UCSD-AML1 (cell line): ENCODE measurements at regions not wholly inside any gene's neighbourhood (a gene's known extent, or its start where the extent isn't known, plus 50 kb on each side); places are given as distances from the start of the nearest gene placed in this dataset.
"Not testable (repeated sequence)": the region's sequence is repeated elsewhere in the genome, so short reads cannot be mapped to it uniquely, and the experiment has no call there.

Source experiments
- DNase-seq: peaks from one replicate; lab custom pipeline; 2025; ENCODE audit not compliant: unreplicated experiment; lab: John Stamatoyannopoulos, UW

- no peak for DNase-seq
These were observed 216.8 kb downstream of the TUSC1 start for GRCh38 chr9:25461416-25461815.

- DNase-seq: no peak
These were observed 224.4 kb downstream of the TUSC1 start for GRCh38 chr9:25453875-25454274.

DNA sequence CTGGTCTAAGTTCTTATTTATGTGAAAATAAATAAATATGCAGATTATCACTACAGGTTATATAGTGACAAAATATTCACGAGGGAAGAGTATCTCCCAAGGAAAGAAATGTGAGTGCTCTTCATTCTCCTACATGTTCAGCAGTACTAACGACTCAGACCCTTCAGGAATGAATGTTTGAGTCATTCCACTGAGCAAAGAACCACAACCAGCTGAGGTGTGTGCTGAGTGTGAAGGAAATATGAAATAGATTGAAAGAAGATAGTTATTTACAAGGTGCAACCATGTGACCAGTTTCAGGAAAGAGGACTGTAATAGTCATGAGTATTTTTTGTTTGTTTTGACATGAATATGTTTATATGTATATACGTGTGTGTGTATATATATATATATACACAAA, 228.7 kb downstream of the TUSC1 start:
- no peak for DNase-seq

DNA sequence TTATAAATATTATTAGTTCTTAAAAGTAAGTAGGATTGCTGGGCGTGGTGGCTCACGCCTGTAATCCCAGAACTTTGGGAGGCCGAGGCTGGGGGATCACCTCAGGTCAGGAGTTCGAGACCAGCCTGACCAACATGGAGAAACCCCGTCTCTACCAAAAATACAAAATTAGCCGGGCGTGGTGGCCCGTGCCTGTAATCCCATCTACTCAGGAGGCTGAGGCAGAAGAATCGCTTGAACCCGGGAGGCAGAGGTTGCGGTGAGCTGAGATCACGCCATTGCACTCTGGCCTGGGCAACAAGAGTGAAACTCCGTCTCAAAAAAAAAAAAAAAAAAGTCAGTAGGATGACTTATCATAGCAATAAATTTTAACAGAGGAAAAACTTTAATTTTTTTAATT, 232.5 kb downstream of the TUSC1 start:
- not testable (repeated sequence) for DNase-seq

- no peak for DNase-seq
These were observed 235.7 kb downstream of the TUSC1 start for GRCh38 chr9:25442526-25442925.

- DNase-seq: no peak
These were observed 250.3 kb downstream of the TUSC1 start for GRCh38 chr9:25427898-25428297.

- DNase-seq: no peak
These were observed 251.0 kb downstream of the TUSC1 start for GRCh38 chr9:25427290-25427689.

- no peak for DNase-seq
These were observed 256.7 kb downstream of the TUSC1 start for GRCh38 chr9:25421560-25421959.

DNA sequence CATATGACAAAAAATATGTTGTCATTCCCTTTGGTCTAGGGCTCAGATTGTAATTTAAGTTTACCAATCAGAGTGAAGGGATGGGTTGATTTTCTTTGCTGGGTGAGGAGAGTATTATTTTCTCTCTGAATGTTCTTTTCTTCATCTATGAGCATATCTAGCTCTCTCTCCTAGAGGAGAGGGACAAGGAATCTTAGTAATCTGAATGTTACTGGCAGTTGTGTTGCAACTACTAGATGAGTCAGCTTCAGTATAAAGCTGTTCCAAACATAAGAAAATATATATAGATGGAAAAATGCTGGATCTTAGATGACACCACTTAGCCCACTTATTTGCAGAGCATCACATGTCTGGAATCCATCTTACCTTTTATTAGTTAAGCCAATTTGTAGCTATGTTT, 259.3 kb downstream of the TUSC1 start:
- no peak for DNase-seq

GRCh38 chr9:25415718-25416117, 262.5 kb downstream of the TUSC1 start:
- DNase-seq: no peak

GRCh38 chr9:25412646-25413045, 265.6 kb downstream of the TUSC1 start:
- no peak for DNase-seq

DNA sequence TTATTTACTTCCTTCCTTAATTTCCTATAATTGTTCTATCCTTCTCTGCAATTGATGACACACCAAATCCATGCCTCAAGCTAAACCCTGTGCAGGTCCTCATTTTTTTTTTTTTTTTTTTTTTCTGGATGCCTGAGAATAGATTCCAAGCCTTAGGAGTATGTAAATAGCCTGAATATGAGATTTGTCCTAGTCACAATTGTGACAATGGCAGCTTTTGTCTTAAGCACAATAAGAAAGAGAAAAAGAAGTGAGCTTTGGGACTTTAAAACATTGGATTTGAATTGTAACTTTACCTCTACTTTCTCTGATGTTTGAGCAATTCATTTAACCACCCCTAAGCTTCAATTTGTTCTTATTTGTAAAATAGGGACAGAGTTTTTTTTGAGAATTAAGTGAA, 280.5 kb downstream of the TUSC1 start:
- DNase-seq: no peak

- no peak for DNase-seq
These were observed 281.4 kb downstream of the TUSC1 start for GRCh38 chr9:25396828-25397227.

DNA sequence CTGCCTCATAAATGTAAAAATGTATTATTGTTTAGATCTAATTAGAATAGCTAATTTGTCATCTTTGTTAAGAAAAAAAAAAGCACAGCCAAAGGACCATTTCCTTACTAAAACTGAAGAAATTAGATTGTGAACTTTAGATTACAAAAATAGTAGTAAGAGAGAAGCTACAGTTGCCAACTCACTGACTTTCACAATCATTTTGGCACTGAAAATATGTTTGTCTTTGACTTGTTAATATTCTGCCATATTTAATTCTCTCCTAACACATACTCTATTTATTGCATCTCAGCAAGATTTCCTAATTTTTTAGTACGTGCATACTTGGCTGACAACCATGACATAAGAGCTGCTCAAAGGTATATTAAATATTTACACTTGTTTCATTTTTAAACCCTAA, 297.1 kb downstream of the TUSC1 start:
- no peak for DNase-seq

GRCh38 chr9:25377039-25377438, 301.2 kb downstream of the TUSC1 start:
- no peak for DNase-seq

DNA sequence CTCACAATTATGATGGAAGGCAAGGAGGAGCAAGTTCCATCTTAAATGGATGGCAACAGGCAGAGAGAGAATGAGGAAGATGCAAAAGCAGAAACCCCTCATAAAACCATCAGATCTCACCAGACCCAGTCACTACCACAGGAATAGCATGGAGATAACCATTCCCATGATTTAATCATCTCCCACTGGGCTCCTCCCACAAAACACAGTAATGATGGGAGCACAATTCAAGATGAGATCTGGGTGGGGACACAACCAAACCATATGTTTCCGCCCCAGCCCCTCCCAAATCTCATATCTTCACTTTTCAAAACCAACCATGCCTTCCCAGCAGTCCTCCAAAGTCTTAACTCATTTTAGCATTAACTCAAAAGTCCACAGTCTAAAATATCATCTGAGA, 304.0 kb downstream of the TUSC1 start:
- no peak for DNase-seq

DNA sequence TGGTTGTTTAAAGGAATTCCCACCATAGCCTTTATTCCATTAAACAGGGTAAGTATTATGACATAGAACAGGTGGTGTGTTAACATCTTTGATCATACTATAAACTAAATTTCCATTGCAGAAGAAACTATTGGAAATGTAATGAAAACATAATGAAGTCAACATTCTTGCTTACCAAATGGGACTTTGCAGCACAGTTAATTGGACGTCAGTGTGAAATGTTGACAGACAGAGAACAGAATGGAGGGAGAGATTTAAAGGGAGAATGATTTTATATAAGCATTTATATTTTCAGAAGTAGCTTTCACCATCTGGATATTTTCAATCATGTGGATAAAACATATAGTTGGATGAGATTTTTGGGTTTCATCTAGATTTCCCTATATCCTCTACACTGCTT, 311.3 kb downstream of the TUSC1 start:
- DNase-seq: no peak

GRCh38 chr9:25353783-25354182, 324.5 kb downstream of the TUSC1 start:
- DNase-seq: no peak

DNA sequence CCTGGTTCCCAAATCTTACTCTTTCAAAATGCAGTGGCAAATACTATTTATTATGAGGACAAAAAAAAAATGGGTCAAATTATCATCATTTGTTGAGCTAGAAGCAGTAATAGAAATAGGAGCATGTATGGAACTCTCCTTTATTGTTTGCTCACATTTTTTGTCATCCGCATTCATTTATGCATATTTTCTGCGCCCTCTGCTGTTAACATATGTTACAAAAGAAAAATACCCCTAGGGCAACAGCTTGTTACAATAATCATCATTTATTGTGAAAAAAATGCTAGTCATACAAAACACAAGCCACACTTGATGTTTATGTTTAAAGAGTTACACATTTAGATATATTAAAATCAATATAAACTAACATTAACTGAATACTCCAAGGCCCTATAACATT, 328.2 kb downstream of the TUSC1 start:
- DNase-seq: no peak

DNA sequence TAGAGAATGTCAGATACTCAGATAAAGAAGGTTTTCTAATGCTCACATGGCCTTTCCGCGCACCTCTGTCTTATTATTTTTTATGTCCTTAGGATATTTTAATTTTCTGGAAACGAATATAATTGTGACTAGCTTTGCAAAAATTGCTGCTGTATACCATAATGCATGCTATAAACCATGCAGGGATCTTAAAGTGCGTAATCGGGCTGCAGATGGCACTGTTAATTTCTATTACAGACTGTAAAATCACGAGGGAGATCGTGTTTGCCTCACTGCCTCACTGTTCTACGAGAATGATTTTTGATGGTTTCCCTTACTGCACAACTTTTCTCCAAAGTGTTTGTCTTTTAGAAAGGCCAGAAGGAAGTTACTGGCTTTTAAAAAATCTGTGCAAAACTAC, 356.1 kb downstream of the TUSC1 start:
- no peak for DNase-seq

GRCh38 chr9:25310961-25311360, 367.3 kb downstream of the TUSC1 start:
- DNase-seq: no peak

GRCh38 chr9:25308549-25308948, 369.7 kb downstream of the TUSC1 start:
- DNase-seq: no peak

DNA sequence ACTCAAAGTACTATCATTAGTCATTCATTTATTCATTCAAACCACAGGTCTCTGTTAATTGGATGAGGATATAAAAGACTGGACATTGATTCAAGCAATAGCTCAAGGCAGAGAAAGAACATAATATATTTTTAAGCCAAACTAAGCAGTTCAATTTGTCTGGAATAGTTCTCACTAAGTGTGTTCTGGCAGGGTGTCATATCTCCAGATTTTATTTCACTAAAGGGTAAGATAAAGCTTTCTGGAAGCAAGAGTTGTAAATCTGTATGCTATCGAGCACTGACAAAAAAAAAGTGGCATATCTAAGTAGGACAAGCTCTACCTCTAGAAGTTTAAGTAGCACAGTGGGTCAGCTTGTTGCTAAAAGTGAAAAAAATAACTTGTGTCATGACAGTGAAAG, 375.6 kb downstream of the TUSC1 start:
- DNase-seq: no peak

GRCh38 chr9:25288195-25288594, 390.0 kb downstream of the TUSC1 start:
- DNase-seq: not testable (repeated sequence)
